GM18520 (cell line): ENCODE measurements at regions not wholly inside any gene's neighbourhood (a gene's known extent, or its start where the extent isn't known, plus 50 kb on each side); places are given as distances from the start of the nearest gene placed in this dataset.

Source experiments
- ATAC-seq: cut with Tn5 transposase; IDR thresholded peaks from one replicate; pipeline ENCODE4 v1.9.1; 2021; ENCODE audit not compliant: unreplicated experiment

DNA sequence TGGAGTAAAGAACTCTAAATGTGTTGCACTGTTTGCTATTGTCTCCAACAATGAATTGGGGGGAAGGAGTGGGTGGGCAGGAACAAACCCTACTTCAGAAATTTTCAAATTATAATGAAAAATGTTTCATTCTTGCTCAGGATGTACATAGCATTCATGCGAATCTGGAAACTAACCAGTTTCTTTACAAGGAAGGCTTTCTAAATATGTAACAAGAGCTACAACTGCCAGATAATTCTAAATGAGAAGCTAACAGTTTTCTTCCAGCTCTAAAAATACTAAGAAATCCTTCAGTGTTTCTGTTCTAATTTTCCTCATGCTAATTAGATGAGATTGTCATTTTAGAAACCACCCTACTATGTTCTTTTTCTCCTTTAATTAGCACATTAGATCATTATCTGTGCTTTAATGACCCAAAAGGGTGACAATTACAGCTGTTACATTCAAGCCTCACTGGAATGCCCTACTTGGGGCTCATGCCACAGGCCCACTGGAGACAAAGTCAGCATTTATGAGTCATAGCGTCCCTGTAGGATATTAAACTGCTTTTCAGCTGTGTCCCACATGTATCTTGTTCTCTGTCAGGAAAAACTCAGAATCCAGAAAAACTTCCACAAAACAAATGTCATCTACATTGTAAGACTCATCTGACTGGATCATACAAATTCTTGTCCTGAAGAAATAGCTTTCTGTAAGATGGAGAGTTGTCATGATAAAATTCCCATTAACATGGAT, 804.6 kb upstream of the CXADR start:
- no peak for ATAC-seq

DNA sequence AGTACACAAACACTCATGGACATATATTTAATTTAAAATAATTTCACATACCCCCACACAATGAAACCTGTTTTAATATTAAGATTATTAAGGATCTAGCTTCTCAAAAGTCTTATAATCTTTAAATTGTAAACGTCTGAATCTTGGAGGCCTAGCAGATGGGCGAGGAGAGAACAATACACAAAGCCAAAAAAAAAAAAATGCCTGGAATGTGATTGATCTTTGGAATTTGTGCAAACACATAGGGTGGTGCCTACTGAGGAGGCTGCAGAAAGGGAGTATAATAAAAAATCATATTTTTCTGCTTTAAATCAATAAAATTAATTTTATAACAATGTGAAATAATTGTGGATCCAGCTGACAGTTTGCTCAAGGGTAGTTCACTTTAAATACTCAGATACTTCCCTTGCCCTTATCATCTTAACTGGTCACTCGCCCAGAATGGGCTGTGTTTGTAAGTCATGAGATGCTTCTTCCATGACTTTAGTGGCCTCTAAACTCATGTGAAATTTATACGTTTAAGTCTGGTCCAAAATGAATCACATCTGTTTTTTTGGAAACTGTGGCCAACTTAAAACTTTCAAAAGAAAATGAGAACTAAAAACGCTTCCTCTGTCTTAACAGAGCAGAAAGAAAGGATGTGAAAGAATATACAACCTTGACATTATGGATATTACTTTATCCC, 802.8 kb upstream of the CXADR start:
- ATAC-seq = no peak

- ATAC-seq = no peak
Observed at GRCh38 chr21:16711757-16712156, 801.1 kb upstream of the CXADR start.

- no peak for ATAC-seq
Observed at GRCh38 chr21:16713331-16714117, 799.3 kb upstream of the CXADR start.

GRCh38 chr21:16740511-16740910, 772.3 kb upstream of the CXADR start:
- ATAC-seq = no peak

DNA sequence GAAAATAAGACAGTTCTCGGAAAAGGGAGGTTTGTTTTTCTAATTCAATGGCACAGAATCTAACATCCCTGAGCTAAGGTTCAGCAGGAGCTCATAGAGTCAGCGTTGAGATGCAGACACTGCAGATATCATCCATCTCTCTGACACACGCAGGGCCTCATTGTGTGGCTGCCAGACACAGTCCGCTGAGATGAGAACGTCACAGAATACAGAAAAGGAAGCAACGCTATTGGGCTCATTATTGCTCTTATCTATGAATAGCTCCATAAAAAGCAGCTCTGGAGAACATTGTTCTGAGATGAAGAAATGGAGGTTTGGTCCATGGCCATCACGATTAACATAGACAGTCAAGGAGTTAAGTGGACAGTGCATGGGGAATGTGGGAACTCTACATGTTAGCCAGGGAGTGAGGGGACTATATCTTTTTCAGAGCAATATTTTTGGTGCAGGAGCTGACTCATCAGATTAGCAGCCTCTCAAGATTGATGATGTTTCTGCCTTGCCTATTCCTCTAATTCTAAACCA, 771.6 kb upstream of the CXADR start:
- no peak for ATAC-seq

DNA sequence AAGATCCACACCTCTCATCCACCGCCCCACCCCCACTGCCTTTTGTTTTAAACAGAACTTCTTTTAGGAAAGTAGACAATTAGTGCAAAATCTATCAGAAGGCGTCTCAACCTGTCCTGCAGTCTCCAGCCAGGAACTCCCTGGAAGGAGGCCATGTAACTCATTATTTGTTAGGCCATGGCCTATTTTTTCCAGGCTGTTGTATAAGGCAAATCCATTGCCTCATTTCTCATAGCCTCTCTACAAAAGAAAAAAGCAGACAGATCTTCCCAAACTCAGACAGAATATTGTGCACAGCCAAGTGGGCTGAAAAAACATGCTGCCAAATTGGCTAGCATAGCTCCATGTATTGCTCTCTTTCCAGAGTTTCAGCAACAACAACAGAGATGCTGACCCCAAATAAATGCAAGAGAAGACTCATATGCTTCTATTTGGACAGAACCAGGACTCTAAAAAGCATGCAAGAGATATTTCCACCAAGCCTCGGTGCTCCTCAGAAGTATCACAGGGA, 770.7 kb upstream of the CXADR start:
- ATAC-seq = no peak

DNA sequence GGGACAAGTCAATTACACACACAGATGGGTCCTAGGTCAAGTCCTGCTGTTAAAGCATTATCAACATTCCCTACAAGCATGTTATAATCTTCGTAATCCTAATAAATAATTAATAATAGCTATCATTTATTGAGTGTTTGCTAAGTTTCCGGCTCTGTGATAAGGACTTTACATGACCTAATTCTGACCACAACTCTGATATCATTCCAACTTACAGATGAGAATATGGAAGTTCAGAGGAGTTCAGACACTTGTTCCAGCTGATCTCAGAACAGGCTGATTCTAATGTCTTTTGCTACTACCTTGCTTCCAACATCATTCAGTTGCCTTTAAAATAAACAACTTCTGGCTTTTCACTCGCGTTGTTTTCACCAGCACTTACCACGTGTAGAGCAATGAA, 770.1 kb upstream of the CXADR start:
- ATAC-seq = no peak

- ATAC-seq = no peak
Observed at GRCh38 chr21:16743317-16743716, 769.5 kb upstream of the CXADR start.

DNA sequence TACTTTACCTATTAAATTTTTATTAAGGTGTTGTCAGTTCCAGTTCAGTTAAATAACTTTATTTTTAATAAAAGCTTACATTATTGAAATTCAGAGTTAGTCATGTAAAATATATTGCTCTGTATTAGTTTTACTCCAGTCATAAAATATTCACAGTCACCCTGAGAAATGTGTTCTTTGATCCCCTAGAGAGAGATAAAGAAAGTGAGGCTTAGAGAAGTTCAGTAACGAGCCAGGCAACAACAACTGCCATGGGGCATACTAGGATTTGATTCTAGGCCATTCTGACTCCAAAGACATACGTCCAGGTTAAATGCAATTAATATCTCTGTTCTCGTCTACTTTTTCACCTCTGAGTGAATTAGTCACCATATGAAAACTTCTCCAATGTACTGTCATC, 761.9 kb upstream of the CXADR start:
- ATAC-seq = no peak

DNA sequence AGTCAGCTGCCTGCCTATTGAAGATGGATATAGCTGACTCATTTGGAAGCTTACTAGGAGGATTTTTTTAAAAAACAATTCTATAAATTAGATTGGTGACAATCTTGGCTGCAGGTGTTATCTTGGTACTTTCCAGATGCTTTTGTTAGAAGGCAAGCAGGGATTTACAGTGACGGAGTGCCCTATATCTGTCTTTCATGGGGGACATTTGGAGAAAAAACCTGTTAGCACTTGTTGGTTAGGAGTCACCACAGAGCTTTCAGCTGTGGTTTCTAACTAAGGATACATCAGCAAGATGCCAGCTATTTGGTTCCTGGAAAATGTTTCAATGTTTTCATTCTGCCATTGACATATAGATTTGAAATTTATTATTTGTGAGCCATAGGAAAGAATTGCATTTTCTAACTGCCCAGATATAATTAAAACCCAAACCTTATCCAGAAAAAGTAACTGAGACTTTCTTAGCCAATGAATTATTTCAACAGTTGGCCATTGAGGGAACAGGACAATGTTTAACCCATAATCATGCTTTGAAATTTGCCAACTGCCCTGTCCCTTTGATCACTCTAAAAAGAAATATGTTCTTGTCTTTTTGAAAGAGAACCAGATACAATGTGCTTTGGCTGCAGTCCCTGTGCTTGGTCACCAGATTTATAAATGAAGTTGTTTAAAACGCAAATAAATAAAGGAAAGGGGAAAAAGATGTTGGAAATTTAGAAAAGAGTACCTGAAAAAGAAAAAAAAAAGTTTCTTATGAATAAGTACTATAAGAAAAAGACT, 761.0 kb upstream of the CXADR start:
- no peak for ATAC-seq

- ATAC-seq = no peak
Observed at GRCh38 chr21:16752475-16752857, 760.4 kb upstream of the CXADR start.

DNA sequence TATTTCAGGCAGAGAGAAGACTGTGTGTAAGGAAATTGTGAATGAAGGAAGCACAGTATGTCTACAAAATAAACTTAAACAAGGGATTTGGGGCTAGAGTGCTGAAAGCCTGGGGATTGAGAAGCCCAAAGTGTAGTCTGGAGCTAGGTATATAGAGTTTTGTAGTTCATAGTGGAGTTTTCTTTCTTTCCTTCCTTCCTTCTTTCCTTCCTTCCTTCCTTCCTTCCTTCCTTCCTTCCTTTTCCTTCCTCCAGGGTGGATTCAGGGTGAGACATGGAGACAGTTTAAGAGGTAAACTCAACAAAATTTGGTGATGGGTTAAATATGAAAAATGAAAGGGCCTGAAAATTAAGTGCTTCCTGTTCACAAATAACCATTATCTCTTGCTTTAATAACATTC, 757.8 kb upstream of the CXADR start:
- ATAC-seq = no peak

- no peak for ATAC-seq
Observed at GRCh38 chr21:16767201-16767600, 745.6 kb upstream of the CXADR start.

- no peak for ATAC-seq
Observed at GRCh38 chr21:16768096-16768495, 744.7 kb upstream of the CXADR start.

- no peak for ATAC-seq
Observed at GRCh38 chr21:16770266-16770665, 742.6 kb upstream of the CXADR start.

DNA sequence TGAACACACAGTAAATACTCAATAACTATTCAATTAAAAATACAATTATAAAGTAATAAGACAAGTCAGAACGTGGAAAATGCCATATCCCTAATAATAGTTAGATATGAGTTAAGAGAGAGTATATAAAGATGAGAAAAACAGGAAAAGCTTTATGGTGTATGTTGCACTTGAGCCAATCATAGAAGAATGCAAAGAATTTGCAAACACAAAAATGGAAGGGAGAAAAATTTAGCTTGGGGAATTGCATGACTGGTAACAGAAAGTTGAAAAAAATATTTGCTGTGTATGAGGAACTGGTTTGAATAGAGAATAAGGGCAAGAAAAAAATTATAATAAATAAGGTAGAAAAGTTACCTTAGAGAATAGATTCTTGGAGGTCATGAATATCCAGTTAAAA, 739.6 kb upstream of the CXADR start:
- ATAC-seq = no peak

DNA sequence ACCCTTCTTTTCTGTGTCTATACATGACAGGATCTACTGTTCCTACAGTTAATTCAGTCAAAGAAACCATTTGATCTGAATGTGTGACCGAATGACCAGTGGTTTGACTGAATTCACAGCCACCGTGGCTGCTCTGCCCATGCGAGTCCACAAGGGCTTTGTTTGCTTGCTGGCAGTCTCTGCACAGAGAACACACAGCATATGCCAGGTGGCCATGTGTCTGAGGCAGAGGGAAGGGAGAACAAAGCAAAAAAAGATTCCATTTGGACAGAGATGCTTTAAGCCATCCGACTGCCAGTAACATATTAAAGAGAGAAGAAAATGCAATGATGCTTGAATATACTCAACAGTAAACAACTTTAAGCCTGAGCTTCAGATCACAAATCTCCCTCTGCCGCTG, 737.8 kb upstream of the CXADR start:
- no peak for ATAC-seq

DNA sequence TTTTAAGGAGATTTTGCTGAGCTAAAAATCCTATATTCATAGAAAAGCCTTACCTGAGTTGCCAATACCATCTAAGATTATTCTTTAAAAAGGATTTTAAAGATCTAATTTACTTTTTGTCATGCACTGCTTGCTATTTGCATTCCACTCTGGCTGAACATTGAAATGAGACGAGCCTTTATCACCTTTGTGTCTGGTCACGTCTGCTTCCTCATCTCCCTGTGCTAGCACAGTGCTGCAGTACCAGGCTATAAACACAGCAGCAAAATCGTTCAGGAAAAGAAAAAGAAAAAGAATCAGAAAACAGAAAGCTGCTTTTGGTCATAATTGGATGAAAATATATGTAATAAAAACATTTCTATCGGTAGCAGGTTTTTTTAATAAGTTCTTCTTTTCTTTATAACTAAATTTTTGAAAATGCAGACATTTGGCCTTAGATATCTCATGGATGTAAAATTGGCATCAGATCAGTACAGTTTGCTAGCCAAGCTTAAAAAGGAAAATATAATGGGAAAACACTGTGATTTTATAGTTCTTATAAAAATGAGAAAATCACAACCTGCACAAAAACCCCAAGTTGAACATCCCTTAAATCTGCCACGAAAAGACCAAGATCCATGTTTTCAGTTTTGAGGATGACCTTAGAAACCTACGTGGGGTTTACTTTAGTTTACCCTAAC, 735.7 kb upstream of the CXADR start:
- no peak for ATAC-seq

- ATAC-seq = no peak
Observed at GRCh38 chr21:16788584-16788983, 724.3 kb upstream of the CXADR start.
